ENCODE measurements at regions not wholly inside any gene's neighbourhood (a gene's known extent, or its start where the extent isn't known, plus 50 kb on each side); places are given as distances from the start of the nearest gene placed in this dataset.

GRCh38 chrX:107559506-107559905 is 68.8 kb upstream of the PRPS1 start:
- DNase-seq (ENCODE audit: low spot score): no peak
- Histone ChIP-seq H3K4me3 (no peak overlapping the region), H3K9me2 (replicated peaks; ENCODE audit: insufficient read depth) (no peaks in the 10 kb centered on the region), H3K9me3 (ENCODE audit: low read depth) (no peaks in the 10 kb centered on the region), H2AFZ (no peak overlapping the region), H3K79me2 (no peaks in the 10 kb centered on the region), H3K27ac (no peak overlapping the region), H3K4me1 (ENCODE audit: insufficient read depth) (no peaks in the 10 kb centered on the region), H3K27me3 (no peaks in the 10 kb centered on the region), H3K36me3 (replicated peaks; ENCODE audit: insufficient read depth, low read depth) (no peaks in the 10 kb centered on the region), H4K20me1 (ENCODE audit: insufficient read depth, poor library complexity, severe bottlenecking) (no peaks in the 10 kb centered on the region), H3K4me2 (no peak overlapping the region)
- TF ChIP-seq, protein P1, sequence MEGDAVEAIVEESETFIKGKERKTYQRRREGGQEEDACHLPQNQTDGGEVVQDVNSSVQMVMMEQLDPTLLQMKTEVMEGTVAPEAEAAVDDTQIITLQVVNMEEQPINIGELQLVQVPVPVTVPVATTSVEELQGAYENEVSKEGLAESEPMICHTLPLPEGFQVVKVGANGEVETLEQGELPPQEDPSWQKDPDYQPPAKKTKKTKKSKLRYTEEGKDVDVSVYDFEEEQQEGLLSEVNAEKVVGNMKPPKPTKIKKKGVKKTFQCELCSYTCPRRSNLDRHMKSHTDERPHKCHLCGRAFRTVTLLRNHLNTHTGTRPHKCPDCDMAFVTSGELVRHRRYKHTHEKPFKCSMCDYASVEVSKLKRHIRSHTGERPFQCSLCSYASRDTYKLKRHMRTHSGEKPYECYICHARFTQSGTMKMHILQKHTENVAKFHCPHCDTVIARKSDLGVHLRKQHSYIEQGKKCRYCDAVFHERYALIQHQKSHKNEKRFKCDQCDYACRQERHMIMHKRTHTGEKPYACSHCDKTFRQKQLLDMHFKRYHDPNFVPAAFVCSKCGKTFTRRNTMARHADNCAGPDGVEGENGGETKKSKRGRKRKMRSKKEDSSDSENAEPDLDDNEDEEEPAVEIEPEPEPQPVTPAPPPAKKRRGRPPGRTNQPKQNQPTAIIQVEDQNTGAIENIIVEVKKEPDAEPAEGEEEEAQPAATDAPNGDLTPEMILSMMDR (IDR thresholded peaks at IDR 0.05; ENCODE audit: poor library complexity): no peak

DNA sequence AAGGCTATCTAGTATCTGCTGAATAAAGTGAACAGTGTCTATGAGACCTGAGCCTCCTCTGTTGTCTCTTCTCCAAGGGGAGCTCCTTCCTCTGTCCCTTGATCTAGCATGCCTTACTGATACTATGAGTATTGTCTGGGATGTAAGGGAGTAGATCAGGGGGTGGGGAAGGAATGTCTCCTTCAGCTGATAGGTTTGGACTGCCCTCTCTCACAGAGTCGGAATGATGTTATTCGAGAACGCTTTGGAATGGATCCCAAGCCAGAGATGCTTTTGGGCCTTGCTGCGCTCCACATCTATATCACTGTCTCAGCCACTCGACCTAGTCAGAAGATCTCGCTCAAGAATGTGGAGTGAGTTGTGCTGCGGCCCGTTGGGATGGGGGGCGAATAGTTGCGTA is 68.3 kb upstream of the PRPS1 start:
- Histone ChIP-seq H3K9me2 (replicated peaks; ENCODE audit: insufficient read depth) (no peaks in the 10 kb centered on the region), H2AFZ (no peak overlapping the region), H3K4me1 (ENCODE audit: insufficient read depth) (no peaks in the 10 kb centered on the region), H3K27ac (no peak overlapping the region), H3K36me3 (replicated peaks; ENCODE audit: insufficient read depth, low read depth) (no peaks in the 10 kb centered on the region), H3K79me2 (no peaks in the 10 kb centered on the region), H3K4me3 (no peak overlapping the region), H3K4me2 (no peak overlapping the region), H3K27me3 (no peaks in the 10 kb centered on the region), H4K20me1 (ENCODE audit: insufficient read depth, poor library complexity, severe bottlenecking) (no peaks in the 10 kb centered on the region), H3K9me3 (ENCODE audit: low read depth) (no peaks in the 10 kb centered on the region)
- TF ChIP-seq EZH2phosphoT487 (IDR thresholded peaks at IDR 0.05; ENCODE audit: low read depth, severe bottlenecking, unreplicated experiment) (no peak), EZH2 (IDR thresholded peaks at IDR 0.05; ENCODE audit: borderline replicate concordance) (no peak)
- TF ChIP-seq, protein P1 (IDR thresholded peaks at IDR 0.05; ENCODE audit: poor library complexity): no peak
- WGBS (ENCODE audit: low lambda C conversion rate, missing lambda C conversion rate): 91% methylated on average over 10 of the region's 10 CpGs
- no peak for DNase-seq (ENCODE audit: low spot score)

- Histone ChIP-seq H4K20me1 (ENCODE audit: insufficient read depth, poor library complexity, severe bottlenecking) (no peaks in the 10 kb centered on the region), H3K36me3 (replicated peaks; ENCODE audit: insufficient read depth, low read depth) (no peaks in the 10 kb centered on the region), H3K4me3 (no peak overlapping the region), H3K9me3 (ENCODE audit: low read depth) (no peaks in the 10 kb centered on the region), H3K9me2 (replicated peaks; ENCODE audit: insufficient read depth) (no peaks in the 10 kb centered on the region), H3K27ac (no peak overlapping the region), H3K79me2 (no peaks in the 10 kb centered on the region), H3K27me3 (no peaks in the 10 kb centered on the region), H2AFZ (no peak overlapping the region), H3K4me2 (no peak overlapping the region), H3K4me1 (ENCODE audit: insufficient read depth) (no peaks in the 10 kb centered on the region)
- DNase-seq (ENCODE audit: low spot score): no peak
- TF ChIP-seq, protein P1 (IDR thresholded peaks at IDR 0.05; ENCODE audit: poor library complexity): no peak
- TF ChIP-seq EZH2 (IDR thresholded peaks at IDR 0.05; ENCODE audit: borderline replicate concordance): no peak
- TF ChIP-seq EZH2phosphoT487 (IDR thresholded peaks at IDR 0.05; ENCODE audit: low read depth, severe bottlenecking, unreplicated experiment): no peak
- WGBS (ENCODE audit: low lambda C conversion rate, missing lambda C conversion rate): 94% methylated on average over 4 of the region's 4 CpGs
Observed at GRCh38 chrX:107560980-107561379, 67.3 kb upstream of the PRPS1 start.

GRCh38 chrX:107561468-107562215 is 66.7 kb upstream of the PRPS1 start:
- no peak overlapping the region for H3K4me3 ChIP-seq
- WGBS (ENCODE audit: low lambda C conversion rate, missing lambda C conversion rate): 23% methylated on average over 7 of the region's 7 CpGs
- DNase-seq (ENCODE audit: low spot score): no peak
- no peaks in the 10 kb centered on the region for H3K4me1 ChIP-seq (ENCODE audit: insufficient read depth)
- no peaks in the 10 kb centered on the region for H3K36me3 ChIP-seq (replicated peaks; ENCODE audit: insufficient read depth, low read depth)
- H3K79me2 ChIP-seq: no peaks in the 10 kb centered on the region
- H3K27me3 ChIP-seq: no peaks in the 10 kb centered on the region
- TF ChIP-seq EZH2phosphoT487 (IDR thresholded peaks at IDR 0.05; ENCODE audit: low read depth, severe bottlenecking, unreplicated experiment): no peak
- TF ChIP-seq, protein P1 (IDR thresholded peaks at IDR 0.05; ENCODE audit: poor library complexity): no peak
- TF ChIP-seq EZH2 (IDR thresholded peaks at IDR 0.05; ENCODE audit: borderline replicate concordance): no peak
- no peak overlapping the region for H3K4me2 ChIP-seq
- no peaks in the 10 kb centered on the region for H4K20me1 ChIP-seq (ENCODE audit: insufficient read depth, poor library complexity, severe bottlenecking)
- no peaks in the 10 kb centered on the region for H3K9me2 ChIP-seq (replicated peaks; ENCODE audit: insufficient read depth)
- H3K9me3 ChIP-seq (ENCODE audit: low read depth): no peaks in the 10 kb centered on the region
- no peak overlapping the region for H2AFZ ChIP-seq
- no peak overlapping the region for H3K27ac ChIP-seq

All from hepatocyte (in vitro differentiated cells).